SK-N-SH treated with all-trans-retinoic acid at 6 μM for 48 hours (cell line): ENCODE measurements at regions not wholly inside any gene's neighbourhood (a gene's known extent, or its start where the extent isn't known, plus 50 kb on each side); places are given as distances from the start of the nearest gene placed in this dataset.

Experiments
- ARNTL ChIP-seq: fragments of 450-650 bp; formaldehyde crosslinking; IDR thresholded peaks from 2 replicates; pipeline ENCODE4 v1.5.0; 2020; ENCODE audit warnings: low read depth, mild to moderate bottlenecking, moderate library complexity, borderline replicate concordance
- ZNF565 ChIP-seq: fragments of 450-650 bp; formaldehyde crosslinking; conservative IDR thresholded peaks from 2 replicates; pipeline ENCODE4 v1.5.0; 2020; ENCODE audit warnings: low read depth, mild to moderate bottlenecking, moderate library complexity

DNA sequence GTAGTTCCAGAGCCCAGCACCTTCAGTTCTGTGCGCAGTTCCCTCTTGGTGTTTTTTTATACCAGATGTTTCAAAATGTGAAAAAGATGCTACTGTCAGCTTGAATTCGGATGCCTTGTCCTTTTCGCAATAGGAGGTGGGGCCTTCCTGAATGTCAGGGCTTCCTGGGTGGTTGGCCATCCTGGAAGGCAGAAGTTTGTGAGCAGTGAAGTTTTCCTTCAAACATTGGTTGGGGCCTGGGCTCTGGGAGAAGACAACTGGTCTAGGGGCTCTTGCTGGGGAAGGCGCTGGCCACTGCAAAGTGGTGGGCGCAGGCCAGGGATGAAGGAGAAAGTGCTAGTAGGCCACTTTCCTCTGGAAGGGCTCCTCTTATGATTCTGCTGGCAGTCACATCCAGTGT, 56.8 kb upstream of the JAZF1 start:
- TF ChIP-seq ARNTL: no peak
- TF ChIP-seq ZNF565: no peak
